Hepatocyte (in vitro differentiated cells): ENCODE measurements at regions not wholly inside any gene's neighbourhood (a gene's known extent, or its start where the extent isn't known, plus 50 kb on each side); places are given as distances from the start of the nearest gene placed in this dataset.

Experiments
- EZH2 ChIP-seq: fragments of 200-600 bp; sonication (generic); IDR thresholded peaks from 2 replicates; pipeline ENCODE4 v1.6.1; 2016; ENCODE audit warnings: antibody characterized with exemption, mild to moderate bottlenecking, borderline replicate concordance
- EZH2phosphoT487 ChIP-seq: fragments of 200-600 bp; sonication (generic); IDR thresholded peaks from one replicate; pipeline ENCODE4 v1.6.1; 2018; ENCODE audit warnings: antibody characterized with exemption, mild to moderate bottlenecking, low read depth, moderate library complexity; ENCODE audit not compliant: unreplicated experiment, severe bottlenecking
- TF ChIP-seq, protein P1 (sequence below): fragments of 200-600 bp; sonication (generic); IDR thresholded peaks from 2 replicates; pipeline ENCODE4 v1.5.1; 2016; ENCODE audit warnings: antibody characterized with exemption, mild to moderate bottlenecking; ENCODE audit not compliant: poor library complexity

- no peak for TF ChIP-seq EZH2
- TF ChIP-seq, protein P1, sequence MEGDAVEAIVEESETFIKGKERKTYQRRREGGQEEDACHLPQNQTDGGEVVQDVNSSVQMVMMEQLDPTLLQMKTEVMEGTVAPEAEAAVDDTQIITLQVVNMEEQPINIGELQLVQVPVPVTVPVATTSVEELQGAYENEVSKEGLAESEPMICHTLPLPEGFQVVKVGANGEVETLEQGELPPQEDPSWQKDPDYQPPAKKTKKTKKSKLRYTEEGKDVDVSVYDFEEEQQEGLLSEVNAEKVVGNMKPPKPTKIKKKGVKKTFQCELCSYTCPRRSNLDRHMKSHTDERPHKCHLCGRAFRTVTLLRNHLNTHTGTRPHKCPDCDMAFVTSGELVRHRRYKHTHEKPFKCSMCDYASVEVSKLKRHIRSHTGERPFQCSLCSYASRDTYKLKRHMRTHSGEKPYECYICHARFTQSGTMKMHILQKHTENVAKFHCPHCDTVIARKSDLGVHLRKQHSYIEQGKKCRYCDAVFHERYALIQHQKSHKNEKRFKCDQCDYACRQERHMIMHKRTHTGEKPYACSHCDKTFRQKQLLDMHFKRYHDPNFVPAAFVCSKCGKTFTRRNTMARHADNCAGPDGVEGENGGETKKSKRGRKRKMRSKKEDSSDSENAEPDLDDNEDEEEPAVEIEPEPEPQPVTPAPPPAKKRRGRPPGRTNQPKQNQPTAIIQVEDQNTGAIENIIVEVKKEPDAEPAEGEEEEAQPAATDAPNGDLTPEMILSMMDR: no peak
- TF ChIP-seq EZH2phosphoT487: no peak
Observed at GRCh38 chr1:188127507-188127906, 1298.8 kb downstream of the PLA2G4A start.
